ENCODE measurements at regions not wholly inside any gene's neighbourhood (a gene's known extent, or its start where the extent isn't known, plus 50 kb on each side); places are given as distances from the start of the nearest gene placed in this dataset.

DNA sequence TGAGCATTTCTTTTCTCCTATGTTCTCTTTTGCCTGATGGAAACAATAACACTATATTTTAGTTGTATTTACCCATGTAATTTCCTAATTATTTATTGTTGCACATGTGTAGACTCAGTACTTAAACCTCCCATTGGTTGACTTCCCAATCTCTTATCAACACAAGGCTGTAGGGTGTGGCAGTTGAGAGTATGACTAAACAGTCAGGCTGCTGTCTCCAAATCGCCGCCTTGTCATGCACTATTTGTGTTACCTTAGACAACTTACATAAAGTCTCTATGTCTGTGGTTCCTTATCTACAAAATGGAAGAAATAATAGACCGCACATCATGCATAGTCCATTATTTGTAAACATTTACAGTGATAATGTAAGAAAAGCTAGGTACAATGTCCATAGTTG, 68.9 kb upstream of the EFNA5 start:
- Mint-ChIP-seq H3K4me1 (peaks cover 9% of the 10 kb centered on the region), H3K9me3 (peaks cover 15% of the 10 kb centered on the region), H3K4me3 (no peak overlapping the region), H3K36me3 (peaks cover 5% of the 10 kb centered on the region; the same call in 1 of the 2 replicates), H3K27me3 (ENCODE audit: low read depth) (no peaks in the 10 kb centered on the region; the same call in 1 of the 2 replicates), H3K27ac (no peak overlapping the region)
- ChIA-PET POLR2A (no interaction called here), CTCF (no interaction called here)
- DNase-seq (ENCODE audit: low spot score) (no peak), ATAC-seq (no peak)
- TF ChIP-seq EMX1 (CRISPR knock-in tag; IDR thresholded peaks at IDR 0.05) (no peak), FOXK1 (CRISPR knock-in tag; IDR thresholded peaks at IDR 0.05) (no peak), ATF1 (CRISPR knock-in tag; IDR thresholded peaks at IDR 0.05) (no peak), FOXP1 (CRISPR knock-in tag; IDR thresholded peaks at IDR 0.05; ENCODE audit: borderline replicate concordance) (no peak), NR3C1 (CRISPR knock-in tag; conservative IDR thresholded peaks at IDR 0.05; ENCODE audit: low read depth) (no peak)
- TF ChIP-seq, protein P1, sequence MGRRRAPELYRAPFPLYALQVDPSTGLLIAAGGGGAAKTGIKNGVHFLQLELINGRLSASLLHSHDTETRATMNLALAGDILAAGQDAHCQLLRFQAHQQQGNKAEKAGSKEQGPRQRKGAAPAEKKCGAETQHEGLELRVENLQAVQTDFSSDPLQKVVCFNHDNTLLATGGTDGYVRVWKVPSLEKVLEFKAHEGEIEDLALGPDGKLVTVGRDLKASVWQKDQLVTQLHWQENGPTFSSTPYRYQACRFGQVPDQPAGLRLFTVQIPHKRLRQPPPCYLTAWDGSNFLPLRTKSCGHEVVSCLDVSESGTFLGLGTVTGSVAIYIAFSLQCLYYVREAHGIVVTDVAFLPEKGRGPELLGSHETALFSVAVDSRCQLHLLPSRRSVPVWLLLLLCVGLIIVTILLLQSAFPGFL (CRISPR knock-in tag; IDR thresholded peaks at IDR 0.05; ENCODE audit: borderline replicate concordance): no peak
- TF ChIP-seq, protein P2, sequence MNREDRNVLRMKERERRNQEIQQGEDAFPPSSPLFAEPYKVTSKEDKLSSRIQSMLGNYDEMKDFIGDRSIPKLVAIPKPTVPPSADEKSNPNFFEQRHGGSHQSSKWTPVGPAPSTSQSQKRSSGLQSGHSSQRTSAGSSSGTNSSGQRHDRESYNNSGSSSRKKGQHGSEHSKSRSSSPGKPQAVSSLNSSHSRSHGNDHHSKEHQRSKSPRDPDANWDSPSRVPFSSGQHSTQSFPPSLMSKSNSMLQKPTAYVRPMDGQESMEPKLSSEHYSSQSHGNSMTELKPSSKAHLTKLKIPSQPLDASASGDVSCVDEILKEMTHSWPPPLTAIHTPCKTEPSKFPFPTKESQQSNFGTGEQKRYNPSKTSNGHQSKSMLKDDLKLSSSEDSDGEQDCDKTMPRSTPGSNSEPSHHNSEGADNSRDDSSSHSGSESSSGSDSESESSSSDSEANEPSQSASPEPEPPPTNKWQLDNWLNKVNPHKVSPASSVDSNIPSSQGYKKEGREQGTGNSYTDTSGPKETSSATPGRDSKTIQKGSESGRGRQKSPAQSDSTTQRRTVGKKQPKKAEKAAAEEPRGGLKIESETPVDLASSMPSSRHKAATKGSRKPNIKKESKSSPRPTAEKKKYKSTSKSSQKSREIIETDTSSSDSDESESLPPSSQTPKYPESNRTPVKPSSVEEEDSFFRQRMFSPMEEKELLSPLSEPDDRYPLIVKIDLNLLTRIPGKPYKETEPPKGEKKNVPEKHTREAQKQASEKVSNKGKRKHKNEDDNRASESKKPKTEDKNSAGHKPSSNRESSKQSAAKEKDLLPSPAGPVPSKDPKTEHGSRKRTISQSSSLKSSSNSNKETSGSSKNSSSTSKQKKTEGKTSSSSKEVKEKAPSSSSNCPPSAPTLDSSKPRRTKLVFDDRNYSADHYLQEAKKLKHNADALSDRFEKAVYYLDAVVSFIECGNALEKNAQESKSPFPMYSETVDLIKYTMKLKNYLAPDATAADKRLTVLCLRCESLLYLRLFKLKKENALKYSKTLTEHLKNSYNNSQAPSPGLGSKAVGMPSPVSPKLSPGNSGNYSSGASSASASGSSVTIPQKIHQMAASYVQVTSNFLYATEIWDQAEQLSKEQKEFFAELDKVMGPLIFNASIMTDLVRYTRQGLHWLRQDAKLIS (CRISPR knock-in tag; IDR thresholded peaks at IDR 0.05; ENCODE audit: borderline replicate concordance): no peak

GRCh38 chr5:107736638-107737037, 65.9 kb upstream of the EFNA5 start:
- DNase-seq (ENCODE audit: low spot score): no peak
- CTCF ChIA-PET: no interaction called here
- no peak for TF ChIP-seq ZNF425 (CRISPR knock-in tag; conservative IDR thresholded peaks at IDR 0.05)
- TF ChIP-seq ZMAT4 (CRISPR knock-in tag; IDR thresholded peaks at IDR 0.05): no peak
- TF ChIP-seq KAT7 (CRISPR knock-in tag; IDR thresholded peaks at IDR 0.05; ENCODE audit: borderline replicate concordance): no peak
- no peak for TF ChIP-seq ESRRA (CRISPR knock-in tag; IDR thresholded peaks at IDR 0.05; ENCODE audit: borderline replicate concordance)
- TF ChIP-seq, protein P2 (CRISPR knock-in tag; IDR thresholded peaks at IDR 0.05; ENCODE audit: borderline replicate concordance): no peak
- TF ChIP-seq ATF6 (CRISPR knock-in tag; IDR thresholded peaks at IDR 0.05): no peak
- no peak for TF ChIP-seq GABPB1 (CRISPR knock-in tag; IDR thresholded peaks at IDR 0.05)
- no peak for TF ChIP-seq IRF2 (CRISPR knock-in tag; IDR thresholded peaks at IDR 0.05; ENCODE audit: borderline replicate concordance, low read depth)
- no peak for TF ChIP-seq ATF2 (CRISPR knock-in tag; IDR thresholded peaks at IDR 0.05; ENCODE audit: borderline replicate concordance, low read depth)
- TF ChIP-seq TEAD4 (CRISPR knock-in tag; IDR thresholded peaks at IDR 0.05): no peak
- TF ChIP-seq ZBTB43 (CRISPR knock-in tag; IDR thresholded peaks at IDR 0.05): no peak

More at GRCh38 chr5:107736638-107737037, 65.9 kb upstream of the EFNA5 start:
- Mint-ChIP-seq H3K27ac (no peak overlapping the region), H3K4me3 (no peak overlapping the region), H3K27me3 (ENCODE audit: low read depth) (no peaks in the 10 kb centered on the region), H3K4me1 (peaks cover 3% of the 10 kb centered on the region; the same call in 1 of the 2 replicates), H3K36me3 (peaks cover 5% of the 10 kb centered on the region; the same call in 1 of the 2 replicates), H3K9me3 (peaks cover 9% of the 10 kb centered on the region)
- POLR2A ChIA-PET: no interaction called here
- ATAC-seq: no peak

Measured in WTC11 (cell line).